ENCODE measurements at regions not wholly inside any gene's neighbourhood (a gene's known extent, or its start where the extent isn't known, plus 50 kb on each side); places are given as distances from the start of the nearest gene placed in this dataset.
A peak's percentile ranks its signal among the peaks of the same experiment; 100 is the strongest.

DNA sequence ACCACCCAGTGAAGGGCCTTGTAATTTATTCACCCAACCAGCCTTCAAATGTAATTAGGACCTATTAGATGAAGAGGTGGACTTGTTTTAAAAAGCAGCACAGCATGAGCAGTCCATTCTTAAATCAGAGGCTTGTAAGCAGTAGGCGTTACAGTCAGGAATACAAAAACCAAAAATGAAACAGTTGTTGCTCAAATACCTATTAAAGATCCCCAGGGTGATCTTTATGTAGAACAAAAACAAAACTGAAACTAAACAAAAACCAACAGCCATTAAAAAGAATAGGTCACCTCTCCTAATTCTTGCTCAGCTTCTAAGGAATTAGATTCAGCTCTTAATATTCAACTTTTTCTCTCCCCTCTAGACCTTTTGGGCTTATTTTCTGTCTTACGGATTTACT, 104.9 kb upstream of the ST8SIA2 start:
- TF ChIP-seq, protein P1, sequence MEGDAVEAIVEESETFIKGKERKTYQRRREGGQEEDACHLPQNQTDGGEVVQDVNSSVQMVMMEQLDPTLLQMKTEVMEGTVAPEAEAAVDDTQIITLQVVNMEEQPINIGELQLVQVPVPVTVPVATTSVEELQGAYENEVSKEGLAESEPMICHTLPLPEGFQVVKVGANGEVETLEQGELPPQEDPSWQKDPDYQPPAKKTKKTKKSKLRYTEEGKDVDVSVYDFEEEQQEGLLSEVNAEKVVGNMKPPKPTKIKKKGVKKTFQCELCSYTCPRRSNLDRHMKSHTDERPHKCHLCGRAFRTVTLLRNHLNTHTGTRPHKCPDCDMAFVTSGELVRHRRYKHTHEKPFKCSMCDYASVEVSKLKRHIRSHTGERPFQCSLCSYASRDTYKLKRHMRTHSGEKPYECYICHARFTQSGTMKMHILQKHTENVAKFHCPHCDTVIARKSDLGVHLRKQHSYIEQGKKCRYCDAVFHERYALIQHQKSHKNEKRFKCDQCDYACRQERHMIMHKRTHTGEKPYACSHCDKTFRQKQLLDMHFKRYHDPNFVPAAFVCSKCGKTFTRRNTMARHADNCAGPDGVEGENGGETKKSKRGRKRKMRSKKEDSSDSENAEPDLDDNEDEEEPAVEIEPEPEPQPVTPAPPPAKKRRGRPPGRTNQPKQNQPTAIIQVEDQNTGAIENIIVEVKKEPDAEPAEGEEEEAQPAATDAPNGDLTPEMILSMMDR (IDR thresholded peaks at IDR 0.05): no peak
- TF ChIP-seq EZH2phosphoT487 (IDR thresholded peaks at IDR 0.05) (no peak), EZH2 (IDR thresholded peaks at IDR 0.05) (no peak)
- H2AFZ ChIP-seq (replicated peaks): no peak overlapping the region
- no peaks in the 10 kb centered on the region for H3K9me3 ChIP-seq (ENCODE audit: low read depth)
- no peaks in the 10 kb centered on the region for H3K79me2 ChIP-seq (ENCODE audit: low read depth)
- peaks cover 11% of the 10 kb centered on the region for H3K4me1 ChIP-seq
- no peaks in the 10 kb centered on the region for H3K27me3 ChIP-seq
- H3K27ac Mint-ChIP-seq: no peak overlapping the region
- no peaks in the 10 kb centered on the region for H4K20me1 ChIP-seq (ENCODE audit: low read depth)
- no peaks in the 10 kb centered on the region for H3K36me3 ChIP-seq
- DNase-seq (ENCODE audit: low spot score): no peak
- H3K4me1 Mint-ChIP-seq: no peaks in the 10 kb centered on the region
- no peaks in the 10 kb centered on the region for H3K9me3 Mint-ChIP-seq
- H3K9ac ChIP-seq: no peak overlapping the region
- no peak overlapping the region for H3K27ac ChIP-seq
- no peaks in the 10 kb centered on the region for H3K36me3 Mint-ChIP-seq
- H3K4me2 ChIP-seq: peak overlapping the region; percentile 31
- H3K4me3 Mint-ChIP-seq: no peak overlapping the region
- H3K27me3 Mint-ChIP-seq (ENCODE audit: insufficient read depth, low read depth): peaks cover 3% of the 10 kb centered on the region
- no peaks in the 10 kb centered on the region for H3F3A ChIP-seq (ENCODE audit: low read depth)
- no peak overlapping the region for H3K4me3 ChIP-seq

DNA sequence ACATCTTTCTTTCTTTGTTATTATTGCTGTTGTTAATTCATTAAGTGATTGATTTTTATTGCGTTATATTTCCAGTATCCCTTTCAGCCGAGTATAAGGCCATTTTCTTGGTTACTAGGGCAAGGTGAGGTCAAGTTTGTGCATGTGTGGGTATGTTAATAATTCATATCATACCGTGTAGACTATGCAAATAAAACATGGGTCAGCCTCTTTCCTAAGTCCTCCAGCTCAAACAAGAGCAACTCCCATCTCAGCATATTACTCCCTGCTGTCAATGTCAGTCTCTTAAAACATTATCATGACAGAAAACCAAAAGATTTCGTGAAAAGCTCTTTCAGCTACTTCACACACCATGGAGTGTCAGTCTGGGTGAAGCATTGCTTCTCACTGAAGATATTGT, 103.9 kb upstream of the ST8SIA2 start:
- Histone ChIP-seq H3K9me3 (ENCODE audit: low read depth) (no peaks in the 10 kb centered on the region), H3K36me3 (no peaks in the 10 kb centered on the region), H3K27me3 (no peaks in the 10 kb centered on the region), H3K4me1 (peaks cover 11% of the 10 kb centered on the region), H2AFZ (replicated peaks) (no peak overlapping the region), H4K20me1 (ENCODE audit: low read depth) (no peaks in the 10 kb centered on the region), H3K9ac (no peak overlapping the region), H3K4me2 (no peak overlapping the region), H3K79me2 (ENCODE audit: low read depth) (no peaks in the 10 kb centered on the region), H3K27ac (no peak overlapping the region), H3F3A (ENCODE audit: low read depth) (no peaks in the 10 kb centered on the region), H3K4me3 (no peak overlapping the region)
- peaks cover 3% of the 10 kb centered on the region for H3K27me3 Mint-ChIP-seq (ENCODE audit: insufficient read depth, low read depth)
- no peak for DNase-seq (ENCODE audit: low spot score)
- H3K27ac Mint-ChIP-seq: no peak overlapping the region
- peaks cover 2% of the 10 kb centered on the region for H3K4me1 Mint-ChIP-seq
- TF ChIP-seq, protein P1 (IDR thresholded peaks at IDR 0.05): no peak
- TF ChIP-seq EZH2 (IDR thresholded peaks at IDR 0.05): no peak
- TF ChIP-seq EZH2phosphoT487 (IDR thresholded peaks at IDR 0.05): no peak
- no peaks in the 10 kb centered on the region for H3K36me3 Mint-ChIP-seq
- no peak overlapping the region for H3K4me3 Mint-ChIP-seq
- H3K9me3 Mint-ChIP-seq: no peaks in the 10 kb centered on the region

DNA sequence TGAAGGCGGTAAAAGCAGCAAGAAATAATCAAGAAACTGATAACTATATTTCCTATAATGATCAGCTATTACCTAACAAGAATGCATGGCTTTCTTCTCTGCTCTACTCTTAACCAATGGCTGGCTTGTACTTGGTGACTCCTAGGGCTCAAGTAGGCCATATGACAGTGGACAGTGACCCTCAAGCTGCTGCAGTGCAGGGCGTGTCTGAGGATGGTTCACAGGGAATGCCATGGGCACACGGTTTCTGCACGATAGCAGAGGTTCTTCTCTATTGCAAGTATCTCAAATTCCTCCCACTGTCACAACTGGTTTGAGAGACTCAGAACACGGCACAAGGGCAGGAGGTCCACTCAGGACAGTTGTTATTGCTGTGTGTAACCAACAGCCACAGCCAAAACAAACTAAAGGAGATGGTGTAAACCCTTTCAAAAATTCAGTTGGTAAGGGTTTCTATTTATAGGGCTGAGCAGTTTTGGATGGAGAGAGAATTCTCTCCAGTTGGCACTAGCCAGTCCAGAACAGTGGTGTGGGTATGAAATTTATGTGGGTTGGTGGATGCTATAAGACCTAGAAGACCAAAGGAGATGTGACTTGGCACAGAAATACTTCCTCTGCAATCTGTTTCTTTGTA, 103.2 kb upstream of the ST8SIA2 start:
- Histone ChIP-seq H3K9ac (no peak overlapping the region), H3K4me2 (no peak overlapping the region), H4K20me1 (ENCODE audit: low read depth) (no peaks in the 10 kb centered on the region), H3K36me3 (no peaks in the 10 kb centered on the region), H3K4me1 (peaks cover 16% of the 10 kb centered on the region), H3K9me3 (ENCODE audit: low read depth) (no peaks in the 10 kb centered on the region), H3K27me3 (no peaks in the 10 kb centered on the region), H2AFZ (replicated peaks) (no peak overlapping the region), H3K27ac (no peak overlapping the region), H3K4me3 (no peak overlapping the region), H3K79me2 (ENCODE audit: low read depth) (no peaks in the 10 kb centered on the region), H3F3A (ENCODE audit: low read depth) (no peaks in the 10 kb centered on the region)
- TF ChIP-seq, protein P1 (IDR thresholded peaks at IDR 0.05): no peak
- TF ChIP-seq EZH2phosphoT487 (IDR thresholded peaks at IDR 0.05) (no peak), EZH2 (IDR thresholded peaks at IDR 0.05) (no peak)
- no peak overlapping the region for H3K27ac Mint-ChIP-seq
- no peaks in the 10 kb centered on the region for H3K9me3 Mint-ChIP-seq
- no peak overlapping the region for H3K4me3 Mint-ChIP-seq
- no peaks in the 10 kb centered on the region for H3K27me3 Mint-ChIP-seq (ENCODE audit: insufficient read depth, low read depth)
- no peaks in the 10 kb centered on the region for H3K36me3 Mint-ChIP-seq
- peaks cover 5% of the 10 kb centered on the region for H3K4me1 Mint-ChIP-seq
- no peak for DNase-seq (ENCODE audit: low spot score)
